ENCODE measurements at regions not wholly inside any gene's neighbourhood (a gene's known extent, or its start where the extent isn't known, plus 50 kb on each side); places are given as distances from the start of the nearest gene placed in this dataset.
"Not testable (repeated sequence)": the region's sequence is repeated elsewhere in the genome, so short reads cannot be mapped to it uniquely, and the experiment has no call there.

DNA sequence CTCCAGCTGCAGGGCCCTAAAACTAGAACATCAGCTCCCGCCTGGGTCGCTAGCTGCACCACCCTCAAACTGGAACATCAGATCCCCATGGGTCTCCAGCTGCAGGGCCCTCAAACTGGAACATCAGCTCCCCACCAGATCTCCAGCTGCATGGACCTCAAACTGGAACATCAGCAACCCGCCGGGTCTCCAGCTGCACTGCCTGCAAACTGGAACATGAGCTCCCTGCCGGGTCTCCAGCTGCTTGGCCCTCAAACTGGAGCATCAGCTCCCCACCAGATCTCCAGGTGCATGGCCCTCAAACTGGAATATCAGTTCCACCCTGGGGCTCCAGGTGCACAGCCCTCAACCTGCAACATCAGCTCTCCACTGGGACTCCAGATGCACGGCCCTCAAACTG, 82.7 kb downstream of the TFRC start:
- DNase-seq, result not testable (repeated sequence)

DNA sequence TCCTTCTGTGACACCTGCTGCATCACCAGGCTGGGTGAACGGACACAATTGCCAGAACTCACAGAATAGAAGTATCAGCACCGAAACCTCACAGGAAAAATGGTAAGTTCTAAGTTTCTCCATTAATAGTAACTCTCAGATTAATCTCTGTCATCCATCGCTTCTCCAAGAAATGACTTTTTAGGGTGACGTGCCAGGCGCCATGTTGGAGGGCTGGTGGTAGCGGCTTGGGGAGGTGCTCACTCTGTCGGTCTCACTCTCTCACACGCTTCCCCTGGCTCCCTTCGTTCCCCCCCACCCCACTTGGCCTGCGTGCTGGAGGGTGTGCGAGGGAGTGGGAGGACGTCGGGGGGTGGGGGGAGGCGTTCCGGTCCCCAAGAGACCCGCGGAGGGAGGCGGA, 85.6 kb downstream of the TFRC start:
- DNase-seq, result not testable (repeated sequence)

DNA sequence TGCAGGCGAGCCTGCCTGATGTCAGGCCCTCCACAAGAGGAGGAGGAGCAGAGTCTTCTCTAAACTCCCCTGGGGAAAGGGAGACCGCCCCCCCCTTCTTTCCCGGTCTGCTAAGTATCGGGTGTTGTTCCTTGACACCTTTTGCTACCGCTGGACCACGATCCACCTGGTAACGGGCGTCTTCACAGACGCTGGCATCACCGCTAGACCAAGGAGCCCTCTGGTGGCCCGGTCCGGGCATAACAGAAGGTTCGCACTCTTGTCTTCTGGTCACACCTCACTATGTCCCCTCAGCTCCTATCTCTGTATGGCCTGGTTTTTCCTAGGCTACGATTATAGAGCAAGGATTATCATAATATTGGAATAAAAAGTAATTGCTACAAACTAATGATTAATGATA, 86.0 kb upstream of the TNK2 start:
- not testable (repeated sequence) for DNase-seq

DNA sequence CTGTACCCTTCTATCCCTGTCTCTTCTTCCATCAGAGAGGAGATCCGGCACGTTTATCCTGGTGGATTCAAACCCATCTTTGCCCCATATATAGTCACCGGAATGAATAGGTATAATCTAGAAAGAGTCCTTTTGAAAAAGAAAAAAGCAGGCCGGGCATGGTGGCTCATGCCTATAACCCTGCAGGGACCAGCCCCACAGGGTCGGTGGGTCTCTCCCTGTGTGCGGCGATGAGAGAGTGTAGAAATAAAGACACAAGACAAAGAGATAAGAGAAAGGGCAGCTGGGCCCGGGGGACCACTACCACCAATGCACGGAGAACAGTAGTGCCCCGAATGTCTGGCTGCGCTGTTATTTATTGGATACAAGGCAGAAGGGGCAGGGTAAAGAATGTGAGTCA, 85.3 kb upstream of the TNK2 start:
- DNase-seq, result not testable (repeated sequence)

DNA sequence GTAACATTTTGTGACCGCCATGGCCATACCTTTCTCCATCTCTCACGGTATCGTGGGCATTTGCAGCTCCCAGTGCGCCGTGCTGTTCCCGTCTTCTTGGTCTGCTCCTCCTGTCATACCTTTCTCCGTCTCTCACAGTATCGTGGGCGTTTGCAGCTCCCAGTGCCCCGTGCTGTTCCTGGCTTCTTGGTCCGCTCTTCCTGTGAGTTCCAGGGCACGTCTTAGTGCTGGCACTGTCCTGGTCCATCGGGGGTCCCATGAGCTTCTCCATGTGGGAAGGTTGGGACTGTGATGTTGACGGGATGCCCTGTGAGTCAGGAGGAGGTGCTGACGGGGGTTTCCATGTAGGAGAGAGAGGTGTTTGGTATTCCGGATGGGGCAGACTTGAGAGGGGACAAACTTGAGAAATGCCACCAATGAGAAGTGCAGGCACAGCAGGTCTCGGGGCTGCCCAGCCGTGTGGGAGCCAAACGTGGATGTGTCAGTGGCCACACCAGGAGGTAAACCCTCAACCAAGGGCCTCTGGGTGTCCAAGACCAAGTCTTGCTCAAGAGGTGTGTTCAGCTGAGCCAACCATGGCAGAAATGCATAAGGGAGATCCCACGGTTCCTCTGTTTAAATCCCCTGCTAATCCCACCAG, 84.7 kb upstream of the TNK2 start:
- DNase-seq, result not testable (repeated sequence)

GRCh38 chr3:195991986-195992385, 83.6 kb upstream of the TNK2 start:
- not testable (repeated sequence) for DNase-seq

DNA sequence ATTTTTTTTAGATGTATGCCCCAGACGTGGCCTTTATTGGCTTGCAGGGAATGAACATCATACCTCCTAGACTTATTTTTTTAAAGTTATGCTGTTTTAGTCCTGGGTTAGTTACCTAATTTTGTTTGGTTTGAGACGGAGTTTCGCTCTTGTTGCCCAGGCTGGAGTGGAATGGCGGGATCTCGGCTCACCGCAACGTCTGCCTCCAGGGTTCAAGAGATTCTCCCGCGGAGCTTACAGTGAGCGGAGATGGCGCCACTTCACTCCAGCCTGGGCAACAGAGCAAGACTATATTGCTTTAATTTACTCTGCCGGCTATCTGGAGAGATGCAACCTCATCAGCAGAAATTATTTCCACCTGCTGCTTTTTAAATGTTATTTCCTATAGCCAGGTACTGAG, 82.9 kb upstream of the TNK2 start:
- DNase-seq, result not testable (repeated sequence)

DNA sequence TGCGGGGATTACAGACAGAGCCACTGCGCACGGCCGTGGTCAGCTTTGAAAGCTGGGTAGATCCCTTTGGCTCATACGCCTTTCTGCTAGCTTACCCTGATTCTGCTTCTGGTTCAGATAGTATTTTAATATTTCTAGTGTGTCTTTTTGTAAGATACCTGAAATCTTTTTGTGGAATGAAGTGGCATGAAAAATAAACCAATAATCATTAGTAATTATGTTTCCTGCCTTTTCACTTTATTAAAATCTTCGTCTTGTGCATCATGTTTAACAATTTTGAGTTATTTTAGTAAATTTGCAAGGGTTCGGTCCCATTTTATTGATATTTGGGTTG, 82.5 kb upstream of the TNK2 start:
- DNase-seq, result not testable (repeated sequence)

DNA sequence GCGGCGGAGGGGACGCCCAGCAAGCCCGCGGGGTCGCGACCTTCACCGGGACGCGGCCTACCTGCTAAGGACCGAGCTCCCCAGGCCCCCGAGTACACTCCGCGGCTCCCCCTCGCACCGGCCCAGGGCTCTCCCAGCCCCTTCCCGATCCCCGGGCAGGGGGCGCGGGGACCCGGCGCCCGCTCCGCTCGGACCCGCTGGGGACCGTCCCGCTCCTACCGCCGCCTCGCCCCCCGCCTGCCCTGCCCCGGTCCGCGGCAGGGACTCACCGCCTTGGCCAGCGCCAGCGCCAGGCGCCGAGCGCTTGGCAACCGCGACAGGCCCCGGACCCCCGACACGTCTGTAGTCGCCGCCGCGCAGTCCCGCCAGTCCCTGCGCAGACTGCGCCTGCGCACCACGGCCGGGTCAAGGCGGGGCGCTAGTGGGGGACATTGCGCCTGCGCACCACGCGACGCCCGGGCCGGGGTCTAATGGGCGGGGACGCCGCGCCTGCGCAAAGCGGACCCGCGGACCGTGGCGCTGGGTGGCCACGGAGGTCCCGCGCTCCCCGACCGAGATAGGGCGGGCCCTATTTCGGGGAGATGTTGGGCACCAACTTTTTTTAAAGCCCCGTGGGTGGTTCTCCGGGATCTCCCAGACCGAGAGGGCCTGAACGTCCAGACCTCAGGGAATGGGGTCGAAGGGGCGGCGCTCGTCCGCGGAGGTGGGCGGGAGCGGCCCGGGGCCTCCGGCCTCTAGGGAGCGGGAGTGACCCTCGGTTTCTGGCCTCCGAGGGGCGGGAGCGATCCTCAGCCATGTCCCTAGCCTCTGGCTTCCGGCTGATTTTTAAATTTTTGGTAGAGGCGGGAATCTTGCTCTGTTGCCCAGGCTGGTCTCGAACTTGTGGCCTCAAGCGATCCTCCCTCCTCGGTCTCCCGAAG, 81.8 kb upstream of the TNK2 start:
- DNase-seq, result peak; percentile 97

- peak; percentile 45 for DNase-seq
Measured at GRCh38 chr3:195989197-195989920, 81.0 kb upstream of the TNK2 start.

GRCh38 chr3:195988764-195989163, 80.4 kb upstream of the TNK2 start:
- not testable (repeated sequence) for DNase-seq

GRCh38 chr3:195987001-195987400, 78.7 kb upstream of the TNK2 start:
- DNase-seq, result not testable (repeated sequence)

DNA sequence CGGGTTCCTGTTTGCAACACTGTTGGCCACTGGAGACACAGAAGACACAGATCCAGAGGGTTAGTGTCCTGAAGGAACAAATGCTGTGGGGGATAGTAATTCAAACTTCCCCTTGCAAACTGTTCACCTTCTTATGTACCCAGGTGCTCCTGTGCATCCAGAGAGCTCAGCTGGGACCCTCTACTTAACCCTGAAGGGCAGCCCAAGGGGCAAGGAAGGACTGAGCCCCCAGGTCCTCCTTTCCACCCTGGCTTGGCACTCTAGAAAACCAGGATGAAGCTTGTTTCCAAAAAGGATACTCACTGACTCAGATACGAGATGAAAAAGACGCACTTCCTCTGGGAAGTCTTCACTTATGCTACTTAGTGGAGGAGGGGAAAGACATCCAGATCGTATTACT, 78.2 kb upstream of the TNK2 start:
- not testable (repeated sequence) for DNase-seq

DNA sequence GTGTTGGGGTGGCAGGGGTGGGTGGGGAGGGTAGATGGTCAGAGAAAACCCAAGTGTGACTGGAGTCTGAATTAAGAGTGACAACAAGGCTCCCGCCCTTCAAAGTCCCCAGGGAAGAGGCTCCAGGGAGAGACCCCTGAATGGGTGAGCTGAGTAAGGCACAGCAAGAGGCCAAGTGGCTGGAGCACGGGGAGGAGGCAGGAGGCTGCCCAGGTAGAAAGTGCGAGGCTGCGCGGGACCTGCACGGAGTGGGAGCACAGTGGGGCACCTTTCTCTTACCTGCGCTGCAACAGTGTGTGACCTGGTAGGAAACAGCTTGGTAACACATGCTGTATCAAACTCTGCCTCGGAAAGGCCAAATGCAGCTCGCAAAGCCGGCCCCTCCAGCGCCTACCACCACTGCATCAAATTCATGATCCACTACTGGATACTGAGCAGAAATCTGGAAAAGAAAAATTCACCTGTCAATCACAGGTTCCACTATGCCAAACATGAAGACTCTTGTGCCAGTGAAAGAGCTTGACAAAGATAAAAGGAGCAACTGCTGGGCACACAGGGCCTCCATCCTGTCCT, 77.1 kb upstream of the TNK2 start:
- not testable (repeated sequence) for DNase-seq

- not testable (repeated sequence) for DNase-seq
Measured at GRCh38 chr3:195984392-195985030, 76.2 kb upstream of the TNK2 start.

DNA sequence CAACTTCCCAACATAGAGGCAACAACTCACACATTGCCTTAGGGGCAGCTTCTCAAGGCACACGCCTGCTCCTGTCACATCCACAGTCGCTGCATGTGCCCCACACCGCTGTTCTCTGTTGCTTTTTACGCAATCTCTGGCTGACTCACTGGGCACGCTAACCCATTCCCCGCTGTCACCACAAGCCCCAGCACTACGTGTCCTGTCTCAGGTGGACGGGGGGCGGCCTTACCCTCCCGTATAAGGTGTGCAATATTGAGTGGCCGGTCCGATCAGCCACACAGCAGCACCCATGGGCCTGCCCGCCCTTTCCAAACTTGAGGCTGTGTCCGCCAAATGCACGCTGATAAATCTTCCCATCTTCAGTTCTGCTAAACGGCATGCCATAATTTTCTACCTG, 75.5 kb upstream of the TNK2 start:
- not testable (repeated sequence) for DNase-seq

- not testable (repeated sequence) for DNase-seq
Measured at GRCh38 chr3:195982754-195983153, 74.4 kb upstream of the TNK2 start.

- not testable (repeated sequence) for DNase-seq
Measured at GRCh38 chr3:195981778-195982177, 73.4 kb upstream of the TNK2 start.

DNA sequence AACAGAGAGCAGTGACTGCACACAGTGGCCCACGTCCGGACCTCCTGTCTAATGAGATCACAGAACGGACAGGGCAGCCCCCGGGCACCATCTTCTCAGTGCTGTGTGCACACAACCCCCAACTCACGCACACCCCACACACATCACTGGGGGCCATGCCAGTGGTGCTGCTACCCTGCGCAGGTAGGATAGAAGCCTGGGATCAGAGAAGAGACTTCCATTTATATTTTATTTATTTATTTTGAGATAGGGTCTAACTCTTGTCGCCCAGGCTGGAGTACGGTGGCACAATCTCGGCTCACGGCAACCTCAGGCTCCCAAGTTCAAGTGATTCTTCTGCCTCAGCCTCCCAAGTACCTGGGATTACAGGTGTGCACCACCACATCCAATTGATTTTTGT, 71.5 kb upstream of the TNK2 start:
- not testable (repeated sequence) for DNase-seq

DNA sequence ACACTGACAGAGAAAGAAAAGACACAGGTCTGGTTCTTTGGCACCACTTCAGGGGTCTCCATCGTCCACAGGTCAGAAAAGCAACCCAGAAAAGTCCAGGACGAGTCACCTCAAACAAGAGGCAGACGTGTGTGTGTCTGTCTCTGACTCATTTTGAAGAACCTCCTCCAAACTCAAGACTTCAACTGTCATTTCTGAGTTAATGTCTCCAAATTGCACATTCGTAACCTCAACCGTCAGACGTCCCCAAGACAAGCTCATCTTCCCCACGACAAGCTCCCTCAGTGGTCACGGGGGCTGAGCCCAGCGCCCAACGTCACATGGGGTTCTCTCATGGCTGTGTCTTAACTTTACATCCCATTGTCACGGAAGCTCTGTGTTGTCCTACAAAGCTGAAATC, 70.2 kb upstream of the TNK2 start:
- not testable (repeated sequence) for DNase-seq

DNA sequence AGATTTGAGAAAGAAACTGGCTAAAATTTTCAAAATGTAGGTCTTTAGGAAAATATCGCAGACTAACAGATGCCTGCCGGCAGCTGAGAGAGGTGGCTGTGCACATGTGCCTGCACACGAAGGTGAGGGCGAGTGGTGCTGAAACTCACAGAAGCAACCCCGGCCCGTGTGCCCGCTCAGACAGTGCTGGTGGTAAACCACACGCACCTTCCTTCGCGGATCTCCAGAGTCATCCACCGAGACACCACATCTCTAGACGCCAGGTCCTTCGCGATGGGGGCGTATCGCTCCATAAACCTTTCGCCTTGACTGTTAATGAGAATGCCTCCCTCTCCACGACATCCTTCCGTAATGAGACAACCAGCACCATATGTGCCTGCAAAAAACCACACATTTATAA, 68.5 kb upstream of the TNK2 start:
- DNase-seq, result not testable (repeated sequence)

DNA sequence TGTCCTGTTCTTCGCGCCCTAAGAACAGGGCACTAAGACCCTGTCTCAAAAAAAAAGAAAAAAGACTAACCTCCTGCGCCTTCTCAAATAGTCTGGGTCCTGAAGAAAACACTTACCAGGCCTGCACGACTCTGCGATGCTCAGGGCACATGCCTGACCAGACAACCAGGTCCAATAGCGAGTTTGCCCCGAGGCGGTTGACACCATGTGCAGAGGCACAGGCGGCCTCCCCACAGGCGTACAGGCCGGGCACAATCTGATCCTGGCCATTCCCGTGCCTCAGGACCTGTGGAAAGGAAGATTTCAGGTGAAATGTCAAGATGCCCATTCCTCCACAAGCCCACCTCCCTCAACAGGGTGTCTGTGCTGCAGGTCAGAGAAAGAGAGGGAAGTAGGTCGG, 65.9 kb upstream of the TNK2 start:
- not testable (repeated sequence) for DNase-seq
